NCI-H2081 (cell line): ENCODE measurements at regions not wholly inside any gene's neighbourhood (a gene's known extent, or its start where the extent isn't known, plus 50 kb on each side); places are given as distances from the start of the nearest gene placed in this dataset.
"Not testable (repeated sequence)": the region's sequence is repeated elsewhere in the genome, so short reads cannot be mapped to it uniquely, and the experiment has no call there.

ENCODE experiments used
- DNase-seq, 2 experiments: peaks; one replicate each; lab custom pipeline; 2025; lab: John Stamatoyannopoulos, UW

DNA sequence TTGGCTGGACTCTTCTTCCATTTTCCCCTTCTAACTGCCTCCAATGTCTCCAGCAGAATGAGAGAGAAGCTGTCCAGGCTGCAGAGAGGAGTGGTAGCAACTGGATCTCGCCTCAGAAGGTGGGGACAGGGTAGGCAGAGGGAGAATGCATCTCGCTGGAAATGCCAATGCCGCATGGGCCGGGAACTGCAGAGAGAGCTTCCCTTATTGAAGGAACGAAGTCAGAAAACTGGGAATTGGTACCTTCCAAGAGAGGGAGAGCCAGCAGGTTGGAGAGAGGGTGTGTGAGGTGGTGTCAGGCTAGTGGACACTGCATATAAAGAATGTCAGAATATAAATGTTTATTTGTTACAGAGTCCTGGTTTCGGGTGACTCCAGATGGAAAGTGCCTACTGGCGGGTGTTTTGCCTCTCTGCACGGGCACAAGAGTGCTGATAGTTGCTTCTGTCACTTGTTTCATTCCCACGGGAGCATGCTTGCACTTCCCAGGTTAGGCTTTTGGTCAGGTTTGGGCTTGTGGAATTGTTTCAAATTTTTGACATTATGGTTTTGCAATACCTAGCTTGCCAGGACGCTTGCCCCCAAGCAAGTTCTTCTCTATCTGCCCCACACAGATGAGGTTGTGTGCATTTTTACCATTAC, 156.8 kb upstream of the STS start:
- no peak for DNase-seq

GRCh38 chrX:6989858-6990257, 157.7 kb upstream of the STS start:
- DNase-seq: no peak

- not testable (repeated sequence) for DNase-seq
Measured at GRCh38 chrX:6988694-6989093, 158.8 kb upstream of the STS start.

GRCh38 chrX:6986915-6987314, 160.6 kb upstream of the STS start:
- no peak for DNase-seq

- no peak for DNase-seq
Measured at GRCh38 chrX:6985537-6985936, 162.0 kb upstream of the STS start.

GRCh38 chrX:6983207-6983955, 164.1 kb upstream of the STS start:
- DNase-seq: no peak

DNA sequence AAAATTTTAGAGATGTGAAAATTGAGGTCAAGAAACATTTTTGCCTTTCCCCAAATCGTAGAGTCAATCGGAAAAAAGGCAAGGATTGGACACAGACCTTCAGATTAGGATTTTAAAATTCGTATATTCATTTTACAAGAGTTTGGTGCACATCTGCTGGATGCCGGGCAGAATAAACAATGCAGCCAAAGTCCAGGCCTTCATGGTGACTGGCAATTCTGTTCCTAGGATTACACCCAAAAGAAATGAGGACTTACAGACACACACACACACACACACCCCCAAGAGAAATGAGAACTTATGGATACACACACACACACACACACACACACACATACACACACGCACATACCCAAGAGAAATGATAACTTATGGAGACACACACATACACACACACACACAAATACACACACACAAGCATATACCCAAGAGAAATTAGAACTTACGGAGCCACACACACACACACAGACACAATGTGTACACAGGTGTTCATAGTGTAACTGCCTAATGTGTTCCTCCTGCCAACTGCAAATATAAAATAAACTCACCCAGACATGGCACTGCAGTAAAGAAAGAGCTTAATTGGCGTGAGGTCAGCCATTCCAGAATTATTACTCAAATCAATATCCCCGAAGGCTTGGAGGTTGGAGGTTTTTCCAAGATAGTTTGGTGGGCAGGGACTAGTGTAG, 165.7 kb upstream of the STS start:
- peak; percentile 12 to 70 for DNase-seq

DNA sequence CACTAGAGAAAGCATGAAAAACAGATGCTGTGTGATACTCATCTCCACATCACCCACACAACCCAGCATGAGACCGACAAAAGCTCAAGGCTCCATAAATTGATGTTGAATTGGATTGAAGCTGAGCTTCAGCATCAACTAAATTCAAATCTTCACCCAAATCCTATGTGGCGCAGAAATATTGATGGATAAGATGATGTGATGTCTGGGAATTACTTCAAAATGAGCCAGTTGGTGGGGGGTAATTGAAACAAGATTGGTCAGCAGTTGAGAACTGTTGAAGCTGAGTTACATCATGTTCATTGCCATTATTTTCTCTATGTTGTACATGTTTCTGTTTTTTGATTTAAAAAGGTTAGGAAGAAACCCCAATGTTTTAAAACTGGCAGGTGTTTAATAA, 166.5 kb upstream of the STS start:
- no peak for DNase-seq

DNA sequence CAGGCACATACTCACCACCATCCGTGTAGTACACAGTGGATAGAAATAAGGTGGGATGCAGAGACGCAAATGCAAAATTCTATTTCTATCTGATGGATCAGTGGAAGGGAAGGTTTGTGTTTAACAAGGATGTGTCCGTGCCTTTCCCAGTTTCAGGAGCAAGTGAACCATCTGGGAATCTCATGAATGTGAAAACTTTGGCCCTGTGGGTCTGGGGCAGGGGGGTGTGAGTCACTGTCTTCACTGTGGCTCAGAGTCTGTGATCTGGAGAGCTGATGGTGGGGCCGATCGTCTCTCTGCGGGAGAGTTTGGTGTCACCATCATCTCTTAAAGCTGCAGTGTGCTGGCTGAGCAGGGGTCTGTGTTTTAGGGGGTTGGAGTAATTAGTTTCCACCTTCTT, 179.3 kb upstream of the STS start:
- DNase-seq: no peak

GRCh38 chrX:6965729-6966128, 181.8 kb upstream of the STS start:
- DNase-seq: no peak

- no peak for DNase-seq
Measured at GRCh38 chrX:6962006-6962355, 185.5 kb upstream of the STS start.

DNA sequence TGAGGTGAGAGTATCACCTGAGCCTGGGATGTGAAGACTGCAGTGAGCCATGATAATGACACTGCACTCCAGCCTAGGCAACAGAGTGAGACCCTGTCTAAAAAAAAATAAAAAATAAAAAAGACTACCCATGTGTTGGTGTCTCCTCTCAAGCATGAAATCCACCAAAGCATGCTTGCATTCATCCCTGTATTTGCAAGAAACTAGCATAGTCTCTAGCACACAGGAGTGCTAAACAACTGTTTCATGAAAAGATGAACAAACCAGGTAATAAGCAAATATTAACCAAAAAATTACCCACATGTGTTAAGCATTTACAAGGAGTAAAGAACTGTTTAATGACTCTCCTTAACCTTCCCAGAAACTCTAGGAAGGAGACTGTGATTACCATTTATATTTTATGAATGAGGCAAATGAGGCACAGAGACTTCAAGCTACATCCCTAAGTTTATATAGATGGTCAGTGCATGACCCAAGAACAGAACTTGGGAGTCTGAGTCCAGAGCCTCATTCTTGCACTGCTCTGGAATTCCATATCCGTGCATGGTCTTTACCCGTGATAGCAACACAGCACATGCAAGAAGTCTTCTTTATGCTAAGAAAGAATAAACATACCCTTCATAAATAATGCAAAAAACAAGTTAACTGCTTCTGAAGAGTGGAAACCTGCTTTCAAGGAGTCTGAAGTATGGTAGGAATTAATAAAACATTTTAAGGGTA, 186.1 kb upstream of the STS start:
- no peak for DNase-seq

GRCh38 chrX:6959006-6959405, 188.5 kb upstream of the STS start:
- no peak for DNase-seq

DNA sequence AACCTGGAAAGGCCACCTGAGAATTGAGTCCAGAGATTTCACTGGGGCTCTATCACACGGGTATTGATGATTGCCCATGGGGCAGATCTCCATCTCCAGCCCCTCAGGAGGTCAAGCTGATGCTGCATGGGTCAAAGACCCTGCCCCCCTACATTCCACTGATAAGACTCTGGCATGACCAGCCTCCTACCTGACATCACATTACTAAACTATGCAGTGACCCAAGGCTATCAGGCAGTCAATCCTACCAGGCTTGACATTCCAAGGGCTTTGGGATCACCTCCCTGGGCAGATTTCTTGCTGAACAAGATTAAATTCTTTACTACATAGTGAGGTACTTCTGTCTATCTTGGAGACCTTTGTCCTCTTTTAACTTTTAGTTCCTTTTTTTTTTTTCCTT, 192.7 kb upstream of the STS start:
- DNase-seq: no peak

GRCh38 chrX:6946168-6946567, 201.3 kb upstream of the STS start:
- no peak for DNase-seq

DNA sequence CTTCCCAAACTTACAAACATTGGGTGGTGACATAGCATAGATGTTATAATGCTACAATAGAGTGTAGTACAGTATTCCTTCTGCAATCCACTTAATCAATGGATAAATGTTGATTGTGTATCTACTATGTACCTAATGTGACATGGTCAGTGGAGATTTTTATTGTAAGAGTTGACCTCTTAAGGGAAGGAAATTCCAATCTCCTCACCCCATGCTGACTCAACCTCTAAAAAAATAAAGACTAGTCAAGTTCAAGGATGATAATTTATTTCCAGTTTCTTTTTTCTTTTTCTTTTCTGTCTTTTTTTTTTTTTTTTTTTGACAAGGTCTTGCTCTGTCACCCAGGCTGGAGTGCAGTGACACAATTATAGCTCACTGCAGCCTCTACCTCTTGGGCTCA, 206.5 kb upstream of the STS start:
- no peak for DNase-seq

DNA sequence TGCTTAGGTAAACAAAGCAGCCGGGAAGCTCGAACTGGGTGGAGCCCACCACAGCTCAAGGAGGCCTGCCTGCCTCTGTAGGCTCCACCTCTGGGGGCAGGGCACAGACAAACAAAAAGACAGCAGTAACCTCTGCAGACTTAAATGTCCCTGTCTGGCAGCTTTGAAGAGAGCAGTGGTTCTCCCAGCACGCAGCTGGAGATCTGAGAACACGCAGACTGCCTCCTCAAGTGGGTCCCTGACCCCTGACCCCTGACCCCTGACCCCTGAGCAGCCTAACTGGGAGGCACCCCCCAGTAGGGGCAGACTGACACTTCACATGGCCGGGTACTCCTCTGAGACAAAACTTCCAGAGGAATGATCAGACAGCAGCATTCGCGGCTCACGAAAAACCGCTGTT, 214.6 kb upstream of the STS start:
- DNase-seq: not testable (repeated sequence)

DNA sequence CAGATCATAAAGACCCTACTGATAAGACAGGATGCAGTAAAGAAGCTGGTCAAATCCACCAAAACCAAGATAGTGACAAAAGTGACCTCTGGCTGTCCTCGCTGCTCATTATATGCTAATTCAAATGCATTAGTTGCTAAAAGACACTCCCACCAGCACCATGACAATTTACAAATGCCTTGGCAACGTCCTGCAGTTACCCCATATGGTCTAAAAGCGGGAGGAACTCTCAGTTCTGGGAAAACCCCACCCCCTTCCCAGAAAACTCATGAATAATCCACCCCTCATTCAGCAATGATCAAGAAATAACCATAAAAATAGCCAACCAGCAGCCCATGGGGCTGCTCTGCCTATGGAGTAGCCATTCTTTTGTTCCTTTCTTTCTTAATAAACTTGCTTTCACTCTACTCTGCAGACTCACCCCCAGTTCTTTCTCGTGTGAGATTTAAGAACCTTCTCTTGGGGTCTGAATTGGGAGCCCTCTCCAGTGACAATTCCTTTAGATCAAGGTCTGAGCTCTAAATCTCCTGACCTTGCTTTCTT, 217.1 kb upstream of the STS start:
- DNase-seq: no peak

DNA sequence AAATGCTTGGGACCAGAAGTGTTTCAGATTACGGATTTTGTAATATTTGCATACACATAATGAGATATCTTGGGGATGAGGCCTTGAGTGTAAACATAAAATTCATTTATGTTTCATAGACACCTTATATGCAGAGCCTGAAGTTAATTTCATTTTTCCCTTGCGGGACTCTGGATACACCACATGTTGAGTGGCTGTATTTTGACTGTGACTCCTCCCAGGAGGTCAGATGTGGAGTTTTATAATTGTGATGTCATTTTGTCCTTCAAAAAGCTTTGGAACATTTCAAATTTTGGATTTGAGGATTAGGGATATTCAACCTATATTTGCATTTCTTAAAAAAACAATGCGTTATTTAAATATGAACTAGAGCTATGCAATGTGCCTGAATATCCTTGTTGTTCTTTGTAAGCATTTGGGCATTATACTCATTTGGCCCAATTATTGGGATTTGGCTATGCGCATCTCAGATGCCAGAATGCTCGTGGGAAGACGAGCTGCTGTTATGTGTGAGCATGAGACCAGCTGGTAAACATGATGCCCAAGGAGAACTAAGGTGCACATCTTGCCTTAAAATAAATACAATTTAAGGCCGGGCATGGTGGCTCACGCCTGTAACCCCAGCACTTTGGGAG, 223.0 kb upstream of the STS start:
- no peak for DNase-seq

DNA sequence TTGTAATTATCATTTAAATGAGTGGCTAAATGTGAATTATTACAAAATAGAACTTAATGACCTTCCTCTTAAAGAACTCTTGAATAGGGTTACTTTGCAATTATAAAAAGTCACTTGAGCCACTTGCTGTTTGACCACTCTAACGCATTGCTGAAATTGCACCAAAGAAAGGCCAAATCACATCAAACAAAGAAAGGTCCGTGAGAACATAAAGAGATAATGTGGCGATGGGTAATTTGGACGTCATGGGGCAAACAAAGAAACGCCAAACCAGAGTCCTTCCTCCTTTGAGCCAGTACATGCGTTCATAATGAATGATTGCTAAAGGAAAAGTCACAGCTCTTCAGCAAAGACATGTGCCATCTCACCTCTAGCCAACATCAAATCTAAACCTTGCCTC, 229.8 kb upstream of the STS start:
- peak in 1 of 2 experiments; percentile 51 for DNase-seq

GRCh38 chrX:6910218-6910617, 237.3 kb upstream of the STS start:
- no peak for DNase-seq

DNA sequence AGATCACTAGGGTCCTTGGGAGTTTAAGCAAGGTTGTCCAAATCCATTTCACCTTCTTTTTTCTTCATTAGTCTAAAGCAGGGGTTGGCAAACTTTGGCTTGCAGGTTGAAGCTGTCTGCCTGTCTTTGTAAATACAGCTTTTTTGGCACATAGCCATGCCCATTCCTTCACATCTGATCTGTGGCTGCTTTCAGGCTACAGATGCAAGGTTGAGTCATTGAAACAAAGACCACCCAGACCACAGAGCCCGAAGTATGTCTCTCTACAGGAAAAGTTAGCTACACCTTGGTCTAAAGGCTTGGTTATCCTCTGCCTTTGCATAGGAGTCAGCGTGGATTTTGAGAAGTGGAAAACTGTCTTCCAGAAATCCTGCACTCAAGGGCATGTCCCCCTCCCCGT, 238.1 kb upstream of the STS start:
- no peak for DNase-seq
